HG03558 (cell line): ENCODE measurements at regions not wholly inside any gene's neighbourhood (a gene's known extent, or its start where the extent isn't known, plus 50 kb on each side); places are given as distances from the start of the nearest gene placed in this dataset.
"Not testable (repeated sequence)": the region's sequence is repeated elsewhere in the genome, so short reads cannot be mapped to it uniquely, and the experiment has no call there.

Source experiments
- ATAC-seq: cut with Tn5 transposase; IDR thresholded peaks from one replicate; pipeline ENCODE4 v1.9.1; 2021; ENCODE audit warnings: moderate number of reproducible peaks; ENCODE audit not compliant: unreplicated experiment; ENCODE audit errors: extremely low read depth

GRCh38 chr10:2826675-2827074 is 240.7 kb upstream of the PFKP start:
- no peak for ATAC-seq

DNA sequence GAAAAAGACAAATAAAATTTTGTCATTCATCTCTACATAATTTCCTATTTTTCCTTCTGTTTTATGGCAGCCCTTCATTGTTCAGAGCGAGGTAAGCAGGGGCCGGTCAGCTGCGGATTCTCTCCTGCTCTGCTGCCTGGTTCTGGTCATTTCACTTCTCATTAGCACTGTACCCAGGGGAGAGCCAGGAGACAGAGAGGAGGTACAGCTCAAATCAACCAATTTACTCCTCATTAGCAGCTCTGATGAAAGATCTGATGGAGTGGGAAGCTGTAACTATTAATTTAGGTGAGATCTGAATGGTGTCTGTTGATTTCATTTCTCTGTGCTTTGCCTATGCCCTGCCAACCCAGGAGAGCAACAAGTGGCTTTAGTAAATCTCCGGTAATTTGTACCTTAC is 241.5 kb upstream of the PFKP start:
- no peak for ATAC-seq

DNA sequence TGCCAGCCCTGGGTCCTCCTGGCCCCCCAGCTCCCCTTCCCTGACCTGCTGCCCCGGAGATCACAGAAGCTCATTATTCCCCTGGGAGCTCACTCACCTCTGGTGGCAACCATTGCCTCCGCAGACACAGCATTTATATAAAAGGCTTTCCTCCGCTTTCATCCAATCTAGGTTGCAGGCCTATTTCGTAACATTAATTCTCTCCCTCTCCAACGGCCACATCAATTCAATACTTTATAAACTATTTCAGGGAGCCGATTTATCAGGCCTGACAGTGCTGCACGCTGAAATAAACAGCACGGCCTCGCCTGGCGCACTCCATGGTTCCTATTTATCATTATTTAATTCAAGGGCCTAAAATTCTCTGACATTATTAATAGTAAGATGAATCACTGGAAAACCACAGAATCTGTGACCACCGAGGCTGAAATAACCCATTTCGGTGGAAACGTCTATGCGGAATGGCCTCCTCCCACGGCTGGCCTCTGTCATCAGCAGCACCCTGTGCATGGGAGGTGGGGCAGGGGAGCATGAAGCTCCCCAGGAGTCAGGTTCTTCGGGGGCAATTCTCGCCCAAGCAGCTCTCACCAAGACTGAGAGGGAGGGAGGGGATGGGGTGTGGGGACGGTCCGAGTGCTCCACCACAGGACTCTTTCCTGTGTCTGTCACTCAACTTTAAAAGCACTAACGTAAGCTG is 249.3 kb upstream of the PFKP start:
- no peak for ATAC-seq

- ATAC-seq, result no peak
These were observed 253.7 kb upstream of the PFKP start for GRCh38 chr10:2813693-2814092.

DNA sequence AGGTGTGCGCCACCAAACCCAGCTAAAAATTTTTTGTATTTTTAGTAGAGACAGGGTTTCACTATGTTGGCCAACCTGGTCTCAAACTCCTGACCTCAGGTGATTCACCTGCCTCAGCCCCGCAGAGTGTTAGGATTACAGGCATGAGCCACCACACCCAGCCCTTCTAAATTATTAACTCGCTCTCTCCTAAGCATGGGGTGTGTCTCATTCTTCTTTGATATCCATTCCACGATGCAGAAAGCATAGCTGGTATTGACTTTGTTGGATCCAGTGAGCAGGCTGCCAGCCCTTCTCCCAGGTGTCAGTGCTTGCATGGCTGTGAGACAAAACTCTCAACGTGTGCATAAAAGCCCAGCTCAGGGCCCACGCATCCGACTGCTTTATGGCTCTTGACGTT is 254.1 kb upstream of the PFKP start:
- ATAC-seq, result no peak

DNA sequence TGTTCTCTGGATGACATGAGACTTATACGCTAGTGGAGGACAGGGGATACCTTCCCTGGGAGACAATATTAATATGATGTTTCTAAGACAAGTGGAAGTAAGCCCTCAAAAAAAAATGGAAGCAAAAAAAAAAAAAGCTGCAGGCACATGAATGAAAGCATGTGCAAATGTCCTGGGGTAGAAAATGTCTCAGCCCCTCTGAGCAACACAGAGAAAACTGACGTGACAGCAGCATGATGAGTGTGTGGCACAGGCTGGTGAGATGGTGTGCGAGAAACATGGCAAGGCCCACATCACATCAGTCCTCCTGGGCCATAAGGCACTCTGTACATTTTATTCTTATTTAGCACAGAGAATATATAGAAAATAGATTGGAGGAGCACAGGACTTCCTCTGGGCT is 254.7 kb upstream of the PFKP start:
- ATAC-seq, result no peak

- no peak for ATAC-seq
These were observed 267.2 kb upstream of the PFKP start for GRCh38 chr10:2800178-2800577.

DNA sequence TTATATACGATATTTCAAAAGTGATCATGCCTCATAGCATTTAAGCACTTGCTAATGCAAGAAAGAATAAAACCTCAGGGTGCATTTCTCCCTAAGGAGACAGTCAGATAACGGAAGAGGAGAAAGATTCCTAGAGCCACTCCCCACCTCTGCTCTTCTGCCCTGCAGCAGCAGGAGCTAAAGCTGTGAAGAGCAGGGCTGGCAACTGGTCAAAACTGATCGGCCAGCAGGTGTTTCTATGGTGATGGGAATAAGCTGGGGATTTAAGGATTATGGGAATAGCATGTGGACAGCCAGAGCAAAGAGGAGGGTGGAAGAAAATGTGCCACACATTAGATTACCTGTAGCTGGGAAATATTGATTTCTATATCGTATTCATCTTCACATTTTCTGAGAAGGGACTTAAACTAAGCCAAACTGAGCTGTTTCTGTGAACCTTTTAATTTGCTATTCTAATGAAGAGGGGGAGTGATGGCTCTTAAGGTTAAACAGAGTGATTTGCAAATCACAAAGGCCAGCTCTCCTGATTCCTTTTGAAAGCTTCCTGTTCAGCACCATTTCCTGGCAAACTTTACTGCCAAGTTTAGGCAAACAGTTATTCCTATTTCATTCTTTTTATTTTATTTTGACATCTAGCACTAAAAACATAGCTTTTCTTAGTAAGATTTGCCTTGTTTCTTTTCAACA is 268.9 kb upstream of the PFKP start:
- no peak for ATAC-seq

DNA sequence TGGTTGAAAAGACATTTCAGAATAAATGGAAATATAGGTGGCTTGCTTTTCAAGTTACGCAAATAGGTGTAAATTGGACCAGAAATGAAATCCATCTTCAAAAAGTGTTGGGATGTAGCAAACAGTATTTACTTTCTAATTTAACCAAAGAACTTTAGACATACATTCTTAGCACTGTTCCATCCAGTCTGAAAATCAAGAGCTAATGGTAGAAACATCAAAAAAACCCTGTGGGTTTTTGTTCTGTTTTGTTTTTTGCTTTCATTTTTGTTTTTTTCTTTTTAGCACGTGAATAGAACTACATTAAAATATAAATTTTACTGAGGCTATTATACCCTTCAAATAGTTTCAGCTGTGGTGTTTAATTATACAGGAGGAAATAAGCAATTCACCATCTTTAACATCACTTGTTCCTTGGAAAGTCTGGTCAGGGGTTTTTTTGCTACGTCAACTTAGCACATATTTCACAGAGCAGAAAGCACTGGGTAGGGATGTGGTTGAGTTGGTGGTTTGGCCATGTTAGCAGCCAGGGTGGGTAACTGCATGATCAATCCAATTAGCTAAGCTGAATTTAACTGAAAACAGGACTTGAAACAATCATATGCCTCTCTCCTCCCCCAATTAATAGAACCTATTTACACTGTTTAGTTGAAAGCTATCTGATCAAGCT is 275.4 kb upstream of the PFKP start:
- ATAC-seq, result no peak

DNA sequence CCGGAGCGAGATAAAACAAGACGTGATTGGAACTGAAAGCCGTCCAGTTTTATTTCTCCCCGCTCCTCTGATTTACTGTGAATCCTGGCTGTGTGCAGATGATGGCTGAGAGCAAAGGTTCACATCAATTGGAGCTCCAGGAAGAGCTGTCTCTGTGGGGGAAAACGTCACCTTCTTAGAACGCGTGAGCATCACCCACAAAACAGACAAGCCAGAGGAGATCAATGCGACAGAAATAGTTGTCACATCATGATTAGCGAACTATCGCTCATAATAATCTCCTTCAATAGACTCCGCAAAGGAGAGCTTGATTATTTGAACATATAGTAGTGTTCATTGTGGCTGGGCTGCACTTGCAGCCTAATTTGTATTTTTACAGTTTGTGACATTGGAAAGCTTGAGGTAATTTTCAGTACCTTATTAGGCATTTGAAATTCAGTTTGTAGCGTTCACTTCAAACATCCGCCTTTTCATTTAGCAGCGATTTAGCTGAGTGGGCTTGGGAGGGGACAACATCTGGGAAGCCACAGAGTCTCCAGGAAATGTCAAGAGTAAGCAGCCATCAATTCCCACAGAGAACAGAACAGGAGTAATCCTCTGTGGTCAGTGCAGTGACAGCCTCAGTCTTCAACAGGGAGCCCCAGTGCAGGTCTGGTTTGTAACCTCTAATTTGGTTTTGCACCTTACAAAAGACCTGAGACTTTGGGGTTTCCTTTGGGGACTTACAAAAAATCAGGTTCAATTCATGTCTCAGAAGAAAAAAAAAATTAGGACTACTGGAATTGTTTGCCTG is 276.8 kb upstream of the PFKP start:
- ATAC-seq, result no peak

- no peak for ATAC-seq
These were observed 281.1 kb upstream of the PFKP start for GRCh38 chr10:2786251-2786650.

GRCh38 chr10:2784766-2785165 is 282.6 kb upstream of the PFKP start:
- ATAC-seq, result no peak

DNA sequence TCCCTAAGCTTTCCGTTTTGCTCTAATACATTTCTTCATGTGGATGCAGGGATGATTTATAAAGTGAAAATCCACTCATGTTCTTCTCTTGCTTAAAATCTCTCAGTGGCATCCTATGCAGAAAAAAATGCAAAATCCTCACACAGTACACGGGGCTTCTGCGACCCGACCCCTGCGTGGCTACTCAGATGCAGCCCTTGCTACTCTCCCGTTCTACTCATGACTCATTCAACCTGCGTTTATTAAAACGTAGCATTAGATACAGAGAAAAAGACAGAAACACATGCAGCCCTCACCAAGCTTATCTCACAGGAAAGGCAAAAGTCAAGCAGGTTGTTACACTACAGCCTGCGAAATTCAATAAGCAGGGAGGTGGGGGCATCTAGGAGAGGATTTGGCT is 284.4 kb upstream of the PFKP start:
- ATAC-seq, result no peak

DNA sequence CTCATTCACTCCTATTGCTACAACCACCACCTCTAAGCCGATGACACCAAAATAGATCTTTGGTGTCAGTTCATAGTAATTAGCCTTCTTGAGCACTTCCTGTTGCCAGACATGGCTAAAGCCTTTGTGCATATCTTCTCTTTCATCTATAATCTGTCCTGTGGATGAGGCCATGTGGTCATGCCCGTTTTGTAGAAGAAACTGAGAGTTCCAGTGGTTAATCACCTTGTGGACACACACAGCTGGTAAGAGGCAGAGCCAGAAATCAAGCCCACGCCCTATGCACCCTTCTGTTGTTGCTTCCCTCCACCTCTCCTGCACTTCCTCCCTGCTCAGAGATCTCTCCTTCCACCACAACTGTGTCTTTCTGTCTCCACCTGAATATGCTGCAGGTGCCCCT is 285.1 kb upstream of the PFKP start:
- no peak for ATAC-seq

- no peak for ATAC-seq
These were observed 289.5 kb upstream of the PFKP start for GRCh38 chr10:2777666-2778355.

GRCh38 chr10:2772816-2773631 is 294.3 kb upstream of the PFKP start:
- ATAC-seq, result no peak

DNA sequence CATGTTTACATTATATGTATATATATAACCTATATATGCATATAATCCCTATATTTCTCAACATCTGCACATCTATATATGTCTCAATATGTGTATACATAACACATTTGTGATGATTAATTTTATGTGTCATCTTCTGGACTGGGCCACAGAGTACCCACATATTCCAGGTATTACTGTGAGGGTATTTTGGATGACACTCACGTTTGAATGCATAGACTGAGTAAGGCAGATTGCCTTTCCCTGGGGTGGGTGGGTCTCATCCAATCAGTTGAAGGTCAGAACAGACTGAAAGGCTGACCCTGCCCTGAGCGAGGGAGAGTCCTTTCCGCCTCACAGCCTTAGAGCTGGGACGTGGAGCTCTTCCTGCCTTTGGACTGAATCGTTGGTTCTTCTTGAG is 295.2 kb upstream of the PFKP start:
- no peak for ATAC-seq

- ATAC-seq, result not testable (repeated sequence)
These were observed 300.1 kb upstream of the PFKP start for GRCh38 chr10:2767293-2767692.

GRCh38 chr10:2761971-2762370 is 305.4 kb upstream of the PFKP start:
- no peak for ATAC-seq
